H1 (cell line): ENCODE measurements at regions not wholly inside any gene's neighbourhood (a gene's known extent, or its start where the extent isn't known, plus 50 kb on each side); places are given as distances from the start of the nearest gene placed in this dataset.

Experiments
- CTCF ChIA-PET: fragments of 300-600 bp; sonication (Branson Sonifier 250); formaldehyde crosslinking; loops from one replicate; lab custom pipeline; 2021; ENCODE audit not compliant: partially characterized antibody; lab: Charles Lee
- POLR2A ChIA-PET: fragments of 300-600 bp; sonication (Branson Sonifier 250); formaldehyde crosslinking; loops from one replicate; lab custom pipeline; 2021; ENCODE audit warnings: inconsistent platforms; ENCODE audit not compliant: partially characterized antibody; lab: Charles Lee
- DNase-seq, 2 experiments: peaks; one replicate each; pipeline versions ENCODE4 v3.0.0 to v3.0.0-alpha.2; 2010 to 2022; ENCODE audit warnings: low spot score in 2 of 2, low read depth in 1 of 2, mixed read lengths in 1 of 2
- FAIRE-seq: peaks from 2 replicates; lab custom pipeline; 2011; peaks lifted over from hg19 to GRCh38; lab: Jason Lieb, UNC
- H2AFZ ChIP-seq: 2 replicates; pipeline ENCODE4 v1.8.1; 2012; ENCODE audit warnings: low read length, inconsistent platforms
- H2AK5ac ChIP-seq: 2 replicates; pipeline ENCODE4 v1.6.1; 2013; ENCODE audit warnings: low read depth, low read length
- H2BK120ac ChIP-seq: replicated peaks from 2 replicates; pipeline ENCODE3; 2013; ENCODE audit warnings: low read depth, low read length, inconsistent platforms
- H2BK12ac ChIP-seq: 2 replicates; pipeline ENCODE4 v1.6.1; 2013; ENCODE audit warnings: low read depth, low read length
- H2BK15ac ChIP-seq: 2 replicates; pipeline ENCODE4 v1.6.1; 2013; ENCODE audit warnings: low read length
- H2BK20ac ChIP-seq: 2 replicates; pipeline ENCODE4 v1.6.1; 2013; ENCODE audit warnings: low read length
- H2BK5ac ChIP-seq: 2 replicates; pipeline ENCODE4 v1.6.1; 2013; ENCODE audit warnings: low read depth, low read length
- H3K14ac ChIP-seq: 2 replicates; pipeline ENCODE4 v1.6.1; 2013; ENCODE audit warnings: inconsistent platforms; ENCODE audit not compliant: insufficient read length
- H3K18ac ChIP-seq: 2 replicates; pipeline ENCODE4 v1.6.1; 2013; ENCODE audit warnings: low read length; ENCODE audit errors: extremely low read depth
- H3K23ac ChIP-seq: 2 replicates; pipeline ENCODE4 v1.6.1; 2013; ENCODE audit warnings: inconsistent platforms; ENCODE audit not compliant: insufficient read length
- H3K23me2 ChIP-seq: 2 replicates; pipeline ENCODE4 v1.6.1; 2013; ENCODE audit warnings: low read depth, low read length
- H3K27ac ChIP-seq: 2 replicates; pipeline ENCODE4 v1.6.1; 2011; ENCODE audit warnings: low read depth, low read length, inconsistent platforms
- H3K27me3 ChIP-seq, 4 experiments: replicated peaks in 1 of 4; 1 replicate in 1 of 4; 2 replicates in 3 of 4; pipeline versions ENCODE4 v1.6.1 to v1.8.1; 2011 to 2013; ENCODE audit warnings: low read length in 3 of 4, mild to moderate bottlenecking in 3 of 4, inconsistent platforms in 2 of 4, mixed read lengths in 2 of 4, moderate library complexity in 1 of 4; ENCODE audit not compliant: control insufficient read depth in 3 of 4, insufficient read depth in 3 of 4; ENCODE audit errors: extremely low read depth in 1 of 4
- H3K36me3 ChIP-seq, 4 experiments: 2 replicates each; pipeline versions ENCODE4 v1.6.1 to v1.8.1; 2011 to 2013; ENCODE audit warnings: mild to moderate bottlenecking in 4 of 4, low read length in 3 of 4, moderate library complexity in 2 of 4, control low read depth in 1 of 4, inconsistent platforms in 1 of 4; ENCODE audit not compliant: insufficient read depth in 4 of 4, control insufficient read depth in 2 of 4
- H3K4ac ChIP-seq: replicated peaks from 2 replicates; pipeline ENCODE3; 2013; ENCODE audit warnings: low read length, low read depth, mixed read lengths, inconsistent platforms; ENCODE audit not compliant: insufficient read length
- H3K4me1 ChIP-seq, 4 experiments: replicated peaks in 1 of 4; 1 replicate in 1 of 4; 2 replicates in 3 of 4; pipeline versions ENCODE4 v1.6.1 to v1.8.1; 2011 to 2013; ENCODE audit warnings: low read length in 3 of 4, inconsistent platforms in 2 of 4, mixed read lengths in 1 of 4; ENCODE audit not compliant: insufficient read depth in 4 of 4, control insufficient read depth in 3 of 4
- H3K4me2 ChIP-seq, 2 experiments: 2 replicates each; pipeline versions ENCODE4 v1.6.1 to v1.8.1; 2011 to 2013; ENCODE audit warnings: low read depth in 2 of 2, low read length in 2 of 2, control low read depth in 1 of 2, inconsistent platforms in 1 of 2, mild to moderate bottlenecking in 1 of 2; ENCODE audit not compliant: insufficient read depth in 1 of 2
- H3K4me3 ChIP-seq, 4 experiments: fragments of 200-600, 300-600 bp in 1 of 4; sonication (generic), shearing (Covaris generic), sonication (Bioruptor Twin) in 1 of 4; 2 replicates each; pipeline versions ENCODE4 v1.5.1 to v1.8.1; 2011 to 2016; ENCODE audit warnings: low read length in 4 of 4, low read depth in 3 of 4, control low read depth in 2 of 4, inconsistent platforms in 2 of 4, mild to moderate bottlenecking in 2 of 4, mixed read lengths in 1 of 4, moderate library complexity in 1 of 4; ENCODE audit not compliant: insufficient read depth in 2 of 4; ENCODE audit errors: extremely low read depth in 1 of 4
- H3K56ac ChIP-seq: replicated peaks from 2 replicates; pipeline ENCODE3; 2013; ENCODE audit warnings: low read depth, mild to moderate bottlenecking, mixed read lengths, low read length, inconsistent platforms; ENCODE audit not compliant: insufficient read length
- H3K79me1 ChIP-seq: 2 replicates; pipeline ENCODE4 v1.6.1; 2013; ENCODE audit warnings: low read depth, low read length, control low read depth
- H3K79me2 ChIP-seq, 2 experiments: 2 replicates each; pipeline versions ENCODE4 v1.6.1 to v1.8.1; 2012 to 2013; ENCODE audit warnings: low read length in 2 of 2, mild to moderate bottlenecking in 2 of 2, inconsistent platforms in 1 of 2; ENCODE audit not compliant: insufficient read depth in 2 of 2, control insufficient read depth in 1 of 2
- H3K9ac ChIP-seq, 4 experiments: replicated peaks in 1 of 4; 1 replicate in 1 of 4; 2 replicates in 3 of 4; pipeline versions ENCODE4 v1.6.1 to v1.8.1; 2011 to 2013; ENCODE audit warnings: low read depth in 3 of 4, low read length in 3 of 4, control low read depth in 2 of 4, mild to moderate bottlenecking in 2 of 4, moderate library complexity in 2 of 4, inconsistent platforms in 1 of 4; ENCODE audit errors: extremely low read depth in 1 of 4
- H3K9me3 ChIP-seq, 2 experiments: 2 replicates each; pipeline versions ENCODE4 v1.6.1 to v1.8.1; 2012 to 2013; ENCODE audit warnings: mild to moderate bottlenecking in 2 of 2, moderate library complexity in 2 of 2, control low read depth in 1 of 2, inconsistent platforms in 1 of 2, low read depth in 1 of 2, low read length in 1 of 2, mixed read lengths in 1 of 2; ENCODE audit not compliant: insufficient read depth in 2 of 2
- H4K20me1 ChIP-seq, 2 experiments: replicated peaks in 1 of 2; 2 replicates each; pipeline versions ENCODE3 to v1.8.1; 2011 to 2013; ENCODE audit warnings: inconsistent platforms in 2 of 2, low read length in 2 of 2, mild to moderate bottlenecking in 1 of 2; ENCODE audit not compliant: insufficient read depth in 2 of 2, control insufficient read depth in 1 of 2
- H4K5ac ChIP-seq: 2 replicates; pipeline ENCODE4 v1.6.1; 2013; ENCODE audit warnings: low read length, low read depth, mixed read lengths, inconsistent platforms; ENCODE audit not compliant: insufficient read length
- H4K8ac ChIP-seq: 2 replicates; pipeline ENCODE4 v1.8.0; 2013; ENCODE audit warnings: mild to moderate bottlenecking, moderate library complexity, low read length, inconsistent platforms; ENCODE audit not compliant: insufficient read depth; ENCODE audit errors: extremely low read depth
- H4K91ac ChIP-seq: replicated peaks from 2 replicates; pipeline ENCODE3; 2013; ENCODE audit warnings: low read length, mixed read lengths, inconsistent platforms; ENCODE audit not compliant: insufficient read length
- CREB1 ChIP-seq: IDR thresholded peaks from 2 replicates; pipeline ENCODE4 v1.6.1; 2012; ENCODE audit warnings: inconsistent platforms
- GABPA ChIP-seq: IDR thresholded peaks from 2 replicates; pipeline ENCODE4 v1.6.1; 2011; ENCODE audit warnings: mild to moderate bottlenecking, low read length, moderate library complexity, borderline replicate concordance; ENCODE audit not compliant: insufficient read depth
- HDAC6 ChIP-seq: IDR thresholded peaks from one replicate; pipeline ENCODE4 v1.7.1; 2012; ENCODE audit warnings: low read depth, mild to moderate bottlenecking, inconsistent platforms, low read length, moderate library complexity
- WGBS, 2 experiments: shearing (Covaris generic) in 1 of 2; methylation state at CpG; one replicate each; pipeline versions ENCODE4 v1.1.6 to v1.1.7; 2013 to 2015; ENCODE audit warnings: low lambda C conversion rate in 2 of 2, mixed read lengths in 2 of 2, inconsistent platforms in 1 of 2, low coverage in 1 of 2, missing lambda C conversion rate in 1 of 2; ENCODE audit not compliant: insufficient replicate concordance in 2 of 2, insufficient coverage in 1 of 2, insufficient read length in 1 of 2; ENCODE audit errors: extremely low coverage in 1 of 2, missing lambda C conversion rate in 1 of 2; 5-methylcytosine and 5-hydroxymethylcytosine counted together

GRCh38 chr5:117405197-117405596, 830.6 kb upstream of the SEMA6A start:
- no peak overlapping the region for H2AFZ ChIP-seq
- H2BK5ac ChIP-seq, result no peak overlapping the region
- H2BK12ac ChIP-seq, result no peak overlapping the region
- no peaks in the 10 kb centered on the region for H3K4me1 ChIP-seq
- H3K56ac ChIP-seq, result no peak overlapping the region
- no peak overlapping the region for H2BK15ac ChIP-seq
- H4K91ac ChIP-seq, result no peak overlapping the region
- H4K5ac ChIP-seq, result no peak overlapping the region
- no peak overlapping the region for H2BK20ac ChIP-seq
- H3K14ac ChIP-seq, result no peak overlapping the region
- H2AK5ac ChIP-seq, result no peak overlapping the region
- H3K9me3 ChIP-seq, result no peaks in the 10 kb centered on the region
- H3K4ac ChIP-seq, result no peak overlapping the region
- no peaks in the 10 kb centered on the region for H3K79me2 ChIP-seq
- no peaks in the 10 kb centered on the region for H3K79me1 ChIP-seq
- FAIRE-seq, result no peak
- H3K23ac ChIP-seq, result no peak overlapping the region
- H3K4me2 ChIP-seq, result no peak overlapping the region
- no peaks in the 10 kb centered on the region for H3K27me3 ChIP-seq
- H3K27ac ChIP-seq, result no peak overlapping the region
- no peaks in the 10 kb centered on the region for H3K36me3 ChIP-seq
- H4K20me1 ChIP-seq, result no peaks in the 10 kb centered on the region
- no peak for DNase-seq
- POLR2A ChIA-PET, result no interaction called here
- 85% methylated on average over 2 of the region's 2 CpGs; no CpG with 5 or more reads in 1 of the 2 experiments for WGBS, 2 experiments
- H3K9ac ChIP-seq, result no peak overlapping the region
- no peak overlapping the region for H2BK120ac ChIP-seq
- H3K23me2 ChIP-seq, result no peaks in the 10 kb centered on the region
- CTCF ChIA-PET, result no interaction called here
- no peak for TF ChIP-seq GABPA
- TF ChIP-seq HDAC6, result no peak
- TF ChIP-seq CREB1, result no peak
- H4K8ac ChIP-seq, result no peak overlapping the region
- no peak overlapping the region for H3K4me3 ChIP-seq
- no peak overlapping the region for H3K18ac ChIP-seq
